ENCODE measurements at regions not wholly inside any gene's neighbourhood (a gene's known extent, or its start where the extent isn't known, plus 50 kb on each side); places are given as distances from the start of the nearest gene placed in this dataset.
A peak's percentile ranks its signal among the peaks of the same experiment; 100 is the strongest.

GRCh38 chr5:37954561-37954960, 114.7 kb upstream of the GDNF start:
- no peak for DNase-seq
- peaks cover 5% of the 10 kb centered on the region for H3K27me3 Mint-ChIP-seq (ENCODE audit: insufficient read depth)
- Histone ChIP-seq H3K36me3 (ENCODE audit: control insufficient read depth, insufficient read depth, low read length) (no peaks in the 10 kb centered on the region), H3K27ac (ENCODE audit: low read depth, low read length) (no peak overlapping the region), H3K27me3 (ENCODE audit: control insufficient read depth, insufficient read depth, low read length, poor library complexity, severe bottlenecking) (no peaks in the 10 kb centered on the region), H3K9ac (ENCODE audit: extremely low read depth, low read length, poor library complexity, severe bottlenecking) (no peak overlapping the region), H3K4me1 (ENCODE audit: control insufficient read depth, insufficient read depth, low read length) (no peaks in the 10 kb centered on the region), H3K9me3 (ENCODE audit: control insufficient read depth, low read length) (peaks cover 24% of the 10 kb centered on the region), H3K4me3 (ENCODE audit: low read length) (no peak overlapping the region)
- peaks cover 25% of the 10 kb centered on the region for H3K9me3 Mint-ChIP-seq
- no peaks in the 10 kb centered on the region for H3K4me1 Mint-ChIP-seq
- H3K4me3 Mint-ChIP-seq = no peak overlapping the region
- no peak for TF ChIP-seq CTCF (conservative IDR thresholded peaks at IDR 0.05)
- H3K36me3 Mint-ChIP-seq (ENCODE audit: low read depth) = peaks cover 5% of the 10 kb centered on the region
- no peak overlapping the region for H3K27ac Mint-ChIP-seq

GRCh38 chr5:37951946-37952721, 112.3 kb upstream of the GDNF start:
- H3K36me3 ChIP-seq (ENCODE audit: control insufficient read depth, insufficient read depth, low read length) = no peaks in the 10 kb centered on the region
- Mint-ChIP-seq H3K27me3 (ENCODE audit: insufficient read depth) (peaks cover 17% of the 10 kb centered on the region), H3K4me3 (no peak overlapping the region), H3K27ac (no peak overlapping the region), H3K36me3 (ENCODE audit: low read depth) (no peaks in the 10 kb centered on the region), H3K9me3 (peaks cover under 1% of the 10 kb centered on the region), H3K4me1 (no peaks in the 10 kb centered on the region)
- WGBS, 2 experiments (ENCODE audit: insufficient coverage in 1 of 2, insufficient read length in 1 of 2) = 95 to 96% methylated on average over 19 to 32 of the region's 32 CpGs
- no peaks in the 10 kb centered on the region for H3K27me3 ChIP-seq (ENCODE audit: control insufficient read depth, insufficient read depth, low read length, poor library complexity, severe bottlenecking)
- H3K4me3 ChIP-seq (ENCODE audit: low read length) = no peak overlapping the region
- H3K9ac ChIP-seq (ENCODE audit: extremely low read depth, low read length, poor library complexity, severe bottlenecking) = no peak overlapping the region
- no peaks in the 10 kb centered on the region for H3K4me1 ChIP-seq (ENCODE audit: control insufficient read depth, insufficient read depth, low read length)
- peak; percentile 62 for DNase-seq
- H3K27ac ChIP-seq (ENCODE audit: low read depth, low read length) = no peak overlapping the region
- peaks cover 1% of the 10 kb centered on the region for H3K9me3 ChIP-seq (ENCODE audit: control insufficient read depth, low read length)
- peak; percentile 38 for TF ChIP-seq CTCF (conservative IDR thresholded peaks at IDR 0.05)

- H3K4me1 ChIP-seq (ENCODE audit: control insufficient read depth, insufficient read depth, low read length) = no peaks in the 10 kb centered on the region
- H3K9me3 ChIP-seq (ENCODE audit: control insufficient read depth, low read length) = no peaks in the 10 kb centered on the region
- H3K27ac ChIP-seq (ENCODE audit: low read depth, low read length) = no peak overlapping the region
- Mint-ChIP-seq H3K9me3 (no peaks in the 10 kb centered on the region), H3K36me3 (ENCODE audit: low read depth) (no peaks in the 10 kb centered on the region), H3K4me1 (no peaks in the 10 kb centered on the region), H3K27me3 (ENCODE audit: insufficient read depth) (peaks cover 17% of the 10 kb centered on the region), H3K27ac (no peak overlapping the region), H3K4me3 (no peak overlapping the region)
- no peak for TF ChIP-seq CTCF (conservative IDR thresholded peaks at IDR 0.05)
- no peaks in the 10 kb centered on the region for H3K27me3 ChIP-seq (ENCODE audit: control insufficient read depth, insufficient read depth, low read length, poor library complexity, severe bottlenecking)
- DNase-seq = no peak
- no peak overlapping the region for H3K9ac ChIP-seq (ENCODE audit: extremely low read depth, low read length, poor library complexity, severe bottlenecking)
- H3K4me3 ChIP-seq (ENCODE audit: low read length) = no peak overlapping the region
- no peaks in the 10 kb centered on the region for H3K36me3 ChIP-seq (ENCODE audit: control insufficient read depth, insufficient read depth, low read length)
- WGBS, 2 experiments (ENCODE audit: insufficient coverage in 1 of 2, insufficient read length in 1 of 2) = 94% methylated on average over 1 of the region's 1 CpG; no CpG with 5 or more reads in 1 of the 2 experiments
These were observed 110.6 kb upstream of the GDNF start for GRCh38 chr5:37950436-37950835.
